T-helper 17 cell (primary cell): ENCODE measurements at regions not wholly inside any gene's neighbourhood (a gene's known extent, or its start where the extent isn't known, plus 50 kb on each side); places are given as distances from the start of the nearest gene placed in this dataset.
"Not testable (repeated sequence)": the region's sequence is repeated elsewhere in the genome, so short reads cannot be mapped to it uniquely, and the experiment has no call there.

Source experiments
- ATAC-seq: fragments of 150-1000 bp; cut with Tn5 transposase; 2 replicates; pipeline ENCODE4 v1.10.0; 2021; ENCODE audit warnings: mild to moderate bottlenecking, moderate library complexity
- DNase-seq, 3 donors: peaks; one replicate each; pipeline versions ENCODE4 v3.0.0 to v3.0.0-alpha.2; 2020 to 2021
- H3K9me3 ChIP-seq: one replicate; pipeline ENCODE4 v1.7.0; 2013; ENCODE audit warnings: low read length, mild to moderate bottlenecking; ENCODE audit not compliant: control insufficient read depth, poor library complexity, severe bottlenecking
- H3K27ac Mint-ChIP-seq: one replicate; pipeline ENCODE4 v1.8.0; 2022; ENCODE audit warnings: mild to moderate bottlenecking, moderate library complexity, mixed read lengths
- H3K27me3 Mint-ChIP-seq: one replicate; pipeline ENCODE4 v1.8.0; 2022; ENCODE audit warnings: mixed read lengths
- H3K36me3 Mint-ChIP-seq: one replicate; pipeline ENCODE4 v1.8.0; 2022; ENCODE audit warnings: low read depth, mixed read lengths
- H3K4me1 Mint-ChIP-seq: one replicate; pipeline ENCODE4 v1.8.0; 2022; ENCODE audit warnings: mild to moderate bottlenecking, mixed read lengths
- H3K4me3 Mint-ChIP-seq: one replicate; pipeline ENCODE4 v1.8.0; 2022; ENCODE audit warnings: mild to moderate bottlenecking, moderate library complexity, mixed read lengths

GRCh38 chr5:99043257-99043656 is 114.5 kb upstream of the CHD1 start:
- peaks cover 13% of the 10 kb centered on the region for H3K36me3 Mint-ChIP-seq
- H3K4me1 Mint-ChIP-seq, H3K4me3 Mint-ChIP-seq, H3K27ac Mint-ChIP-seq, ATAC-seq, H3K9me3 ChIP-seq, H3K27me3 Mint-ChIP-seq, DNase-seq: not testable (repeated sequence)

GRCh38 chr5:99037668-99038067 is 108.9 kb upstream of the CHD1 start:
- Mint-ChIP-seq H3K36me3 (peaks cover 13% of the 10 kb centered on the region), H3K4me3 (peak overlapping the region; percentile 10), H3K27ac (peak overlapping the region; percentile 77), H3K4me1 (peaks cover 17% of the 10 kb centered on the region), H3K27me3 (no peaks in the 10 kb centered on the region)
- H3K9me3 ChIP-seq: no peaks in the 10 kb centered on the region
- DNase-seq (peak in 2 of 3 donors; percentile 38 to 50), ATAC-seq (peak; percentile 84)

GRCh38 chr5:99035942-99036341 is 107.1 kb upstream of the CHD1 start:
- DNase-seq: no peak
- Mint-ChIP-seq H3K27ac (no peak overlapping the region), H3K4me3 (no peak overlapping the region), H3K27me3 (no peaks in the 10 kb centered on the region), H3K4me1 (peaks cover 28% of the 10 kb centered on the region), H3K36me3 (peaks cover 10% of the 10 kb centered on the region)
- H3K9me3 ChIP-seq: no peaks in the 10 kb centered on the region
- ATAC-seq: no peak

GRCh38 chr5:99034336-99034735 is 105.5 kb upstream of the CHD1 start:
- H3K4me3 Mint-ChIP-seq: peak overlapping the region; percentile 1
- H3K27me3 Mint-ChIP-seq: no peaks in the 10 kb centered on the region
- peaks cover 33% of the 10 kb centered on the region for H3K4me1 Mint-ChIP-seq
- ATAC-seq: no peak
- peak overlapping the region; percentile 99 for H3K27ac Mint-ChIP-seq
- no peaks in the 10 kb centered on the region for H3K9me3 ChIP-seq
- peaks cover 5% of the 10 kb centered on the region for H3K36me3 Mint-ChIP-seq
- no peak for DNase-seq

- no peak for DNase-seq
- Mint-ChIP-seq H3K4me1 (peaks cover 34% of the 10 kb centered on the region), H3K36me3 (no peaks in the 10 kb centered on the region), H3K27ac (peak overlapping the region; percentile 99), H3K27me3 (no peaks in the 10 kb centered on the region), H3K4me3 (peak overlapping the region; percentile 93)
- ATAC-seq: peak; percentile 37
- H3K9me3 ChIP-seq: no peaks in the 10 kb centered on the region
These were observed 104.5 kb upstream of the CHD1 start for GRCh38 chr5:99033014-99033900.

GRCh38 chr5:99032234-99033013 is 103.6 kb upstream of the CHD1 start:
- H3K4me1 Mint-ChIP-seq: peaks cover 37% of the 10 kb centered on the region
- no peaks in the 10 kb centered on the region for H3K27me3 Mint-ChIP-seq
- no peaks in the 10 kb centered on the region for H3K9me3 ChIP-seq
- no peaks in the 10 kb centered on the region for H3K36me3 Mint-ChIP-seq
- peak overlapping the region; percentile 93 for H3K4me3 Mint-ChIP-seq
- ATAC-seq: peak; percentile 20
- peak overlapping the region; percentile 99 for H3K27ac Mint-ChIP-seq
- no peak for DNase-seq

GRCh38 chr5:99030906-99031440 is 102.2 kb upstream of the CHD1 start:
- Mint-ChIP-seq H3K27ac (peak overlapping the region; percentile 99), H3K4me3 (no peak overlapping the region), H3K4me1 (peaks cover 45% of the 10 kb centered on the region), H3K27me3 (no peaks in the 10 kb centered on the region), H3K36me3 (no peaks in the 10 kb centered on the region)
- no peak for ATAC-seq
- no peaks in the 10 kb centered on the region for H3K9me3 ChIP-seq
- no peak for DNase-seq

- H3K27ac Mint-ChIP-seq: peak overlapping the region; percentile 85
- ATAC-seq (no peak), DNase-seq (no peak)
- H3K4me3 Mint-ChIP-seq: no peak overlapping the region
- H3K27me3 Mint-ChIP-seq: no peaks in the 10 kb centered on the region
- no peaks in the 10 kb centered on the region for H3K36me3 Mint-ChIP-seq
- no peaks in the 10 kb centered on the region for H3K9me3 ChIP-seq
- H3K4me1 Mint-ChIP-seq: peaks cover 43% of the 10 kb centered on the region
These were observed 100.4 kb upstream of the CHD1 start for GRCh38 chr5:99029172-99029571.

GRCh38 chr5:99028170-99028569 is 99.4 kb upstream of the CHD1 start:
- not testable (repeated sequence) for H3K4me3 Mint-ChIP-seq, ATAC-seq, DNase-seq, H3K36me3 Mint-ChIP-seq, H3K9me3 ChIP-seq, H3K27me3 Mint-ChIP-seq
- Mint-ChIP-seq H3K27ac (peak overlapping the region; percentile 85), H3K4me1 (peaks cover 37% of the 10 kb centered on the region)

GRCh38 chr5:99025298-99026045 is 96.7 kb upstream of the CHD1 start:
- ATAC-seq (no peak), DNase-seq (no peak)
- H3K9me3 ChIP-seq: no peaks in the 10 kb centered on the region
- peaks cover 17% of the 10 kb centered on the region for H3K4me1 Mint-ChIP-seq
- H3K36me3 Mint-ChIP-seq: no peaks in the 10 kb centered on the region
- peak overlapping the region; percentile 85 for H3K27ac Mint-ChIP-seq
- no peak overlapping the region for H3K4me3 Mint-ChIP-seq
- no peaks in the 10 kb centered on the region for H3K27me3 Mint-ChIP-seq

GRCh38 chr5:99023330-99023729 is 94.5 kb upstream of the CHD1 start:
- ATAC-seq (no peak), DNase-seq (no peak)
- H3K36me3 Mint-ChIP-seq: no peaks in the 10 kb centered on the region
- H3K4me3 Mint-ChIP-seq: no peak overlapping the region
- H3K4me1 Mint-ChIP-seq: peaks cover 17% of the 10 kb centered on the region
- no peaks in the 10 kb centered on the region for H3K9me3 ChIP-seq
- H3K27ac Mint-ChIP-seq: no peak overlapping the region
- H3K27me3 Mint-ChIP-seq: no peaks in the 10 kb centered on the region

- Mint-ChIP-seq H3K4me1 (peaks cover 10% of the 10 kb centered on the region), H3K36me3 (no peaks in the 10 kb centered on the region), H3K4me3 (no peak overlapping the region), H3K27me3 (no peaks in the 10 kb centered on the region), H3K27ac (no peak overlapping the region)
- H3K9me3 ChIP-seq: no peaks in the 10 kb centered on the region
- ATAC-seq: no peak
- no peak for DNase-seq
These were observed 93.4 kb upstream of the CHD1 start for GRCh38 chr5:99022250-99022649.

GRCh38 chr5:99020698-99021048 is 91.9 kb upstream of the CHD1 start:
- peaks cover 4% of the 10 kb centered on the region for H3K4me1 Mint-ChIP-seq
- H3K27ac Mint-ChIP-seq: no peak overlapping the region
- no peak overlapping the region for H3K4me3 Mint-ChIP-seq
- H3K27me3 Mint-ChIP-seq: no peaks in the 10 kb centered on the region
- DNase-seq (no peak), ATAC-seq (no peak)
- H3K36me3 Mint-ChIP-seq: no peaks in the 10 kb centered on the region
- no peaks in the 10 kb centered on the region for H3K9me3 ChIP-seq
